Activated CD4-positive, alpha-beta T cell treated with anti-CD3 and anti-CD28 coated beads, Interleukin-2, amount 10 ng/mL, durations not matched to agents 7 days and 5 days (primary cell): ENCODE measurements at regions not wholly inside any gene's neighbourhood (a gene's known extent, or its start where the extent isn't known, plus 50 kb on each side); places are given as distances from the start of the nearest gene placed in this dataset.
"Not testable (repeated sequence)": the region's sequence is repeated elsewhere in the genome, so short reads cannot be mapped to it uniquely, and the experiment has no call there.

Experiments used
- CTCF ChIA-PET: fragments of 350-600 bp; sonication (Branson Sonifier 250); formaldehyde crosslinking; loops from one replicate; lab custom pipeline; 2021; ENCODE audit warnings: antibody characterized with exemption; lab: Charles Lee
- POLR2A ChIA-PET: fragments of 350-600 bp; sonication (Branson Sonifier 250); formaldehyde crosslinking; loops from one replicate; lab custom pipeline; 2021; ENCODE audit warnings: antibody characterized with exemption; lab: Charles Lee
- DNase-seq: peaks from one replicate; pipeline ENCODE4 v3.0.0-alpha.2; 2020
- H3K27ac Mint-ChIP-seq: one replicate; pipeline ENCODE4 v1.8.0; 2021; ENCODE audit warnings: mild to moderate bottlenecking, moderate library complexity, mixed read lengths
- H3K27me3 Mint-ChIP-seq: one replicate; pipeline ENCODE4 v1.8.0; 2021; ENCODE audit warnings: mixed read lengths
- H3K36me3 Mint-ChIP-seq: one replicate; pipeline ENCODE4 v1.8.0; 2021; ENCODE audit warnings: low read depth, mixed read lengths
- H3K4me1 Mint-ChIP-seq: one replicate; pipeline ENCODE4 v1.8.0; 2021; ENCODE audit warnings: mixed read lengths
- H3K4me3 Mint-ChIP-seq: one replicate; pipeline ENCODE4 v1.8.0; 2021; ENCODE audit warnings: mild to moderate bottlenecking, moderate library complexity, mixed read lengths
- H3K9me3 Mint-ChIP-seq: one replicate; pipeline ENCODE4 v1.8.0; 2021; ENCODE audit warnings: mixed read lengths

DNA sequence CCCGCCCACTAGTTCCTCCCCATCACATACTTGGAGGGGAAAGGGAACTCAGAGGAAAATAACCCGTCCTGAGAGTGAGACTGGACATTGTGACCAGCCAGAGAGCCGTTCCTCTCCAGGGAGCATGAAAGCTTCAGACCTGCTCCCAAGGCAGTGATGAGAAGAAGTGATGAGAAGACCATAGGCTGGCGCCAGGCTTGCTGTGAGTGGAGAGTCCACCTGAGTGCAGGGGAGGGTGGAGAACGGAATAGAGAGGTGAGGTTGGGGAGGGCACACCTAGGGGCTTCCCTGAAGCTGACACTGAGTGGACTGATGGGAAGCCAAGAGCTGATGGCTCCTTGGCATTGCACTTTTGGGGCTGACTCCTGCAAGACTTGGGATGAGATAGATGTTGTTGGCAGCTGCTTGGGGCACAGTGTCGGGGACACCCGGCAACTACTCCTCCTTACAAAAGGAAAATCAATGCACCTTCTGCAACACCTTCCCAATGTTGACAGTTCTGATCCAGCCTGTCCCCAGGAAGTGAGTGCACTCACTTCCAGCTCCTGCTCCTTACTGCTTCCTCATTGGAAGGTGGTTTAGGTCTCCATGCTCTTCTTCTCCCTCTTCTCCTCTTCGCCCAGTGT lies 79.4 kb downstream of the EMX2 start:
- ChIA-PET CTCF (no interaction called here), POLR2A (no interaction called here)
- Mint-ChIP-seq H3K9me3 (no peaks in the 10 kb centered on the region), H3K4me3 (no peak overlapping the region), H3K27ac (no peak overlapping the region), H3K4me1 (no peaks in the 10 kb centered on the region), H3K36me3 (no peaks in the 10 kb centered on the region), H3K27me3 (peaks cover 13% of the 10 kb centered on the region)
- no peak for DNase-seq

DNA sequence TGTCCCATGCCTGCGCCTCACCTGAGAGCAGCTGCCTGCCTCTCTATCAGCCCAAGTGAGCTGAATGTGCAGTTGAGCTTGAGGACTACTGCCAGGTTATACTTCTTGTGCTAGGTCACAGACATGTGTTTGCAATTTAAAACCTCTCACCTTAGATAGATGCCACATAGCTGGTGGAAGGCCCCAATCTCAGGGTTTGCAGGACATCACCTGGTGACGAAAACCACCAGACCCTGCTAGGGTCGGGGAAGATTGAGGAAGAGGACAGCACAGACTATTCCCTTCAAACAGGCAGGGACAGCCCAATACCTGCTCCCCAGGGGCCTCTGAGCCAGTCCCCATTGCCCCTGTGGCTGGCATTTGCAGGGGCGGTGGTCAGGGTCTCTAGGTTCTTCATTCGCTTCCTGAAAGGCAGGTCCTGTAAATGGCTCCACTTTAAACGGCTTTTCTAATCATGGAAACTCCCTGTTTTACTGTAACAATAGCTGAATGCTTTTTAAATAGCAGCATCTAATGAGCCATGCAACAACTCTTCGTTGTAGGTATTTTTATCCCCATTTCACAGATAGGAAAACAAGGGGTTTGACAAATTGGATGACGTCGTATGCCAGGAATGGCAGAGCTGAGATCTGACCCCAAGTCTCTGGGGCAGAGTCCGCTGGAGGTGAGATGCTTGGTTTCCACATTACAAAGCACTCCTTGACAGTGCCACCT lies 80.1 kb downstream of the EMX2 start:
- H3K27ac Mint-ChIP-seq = no peak overlapping the region
- no peak for DNase-seq
- H3K36me3 Mint-ChIP-seq = no peaks in the 10 kb centered on the region
- CTCF ChIA-PET = no interaction called here
- no peaks in the 10 kb centered on the region for H3K4me1 Mint-ChIP-seq
- H3K9me3 Mint-ChIP-seq = no peaks in the 10 kb centered on the region
- H3K4me3 Mint-ChIP-seq = no peak overlapping the region
- peaks cover 13% of the 10 kb centered on the region for H3K27me3 Mint-ChIP-seq
- POLR2A ChIA-PET = no interaction called here

DNA sequence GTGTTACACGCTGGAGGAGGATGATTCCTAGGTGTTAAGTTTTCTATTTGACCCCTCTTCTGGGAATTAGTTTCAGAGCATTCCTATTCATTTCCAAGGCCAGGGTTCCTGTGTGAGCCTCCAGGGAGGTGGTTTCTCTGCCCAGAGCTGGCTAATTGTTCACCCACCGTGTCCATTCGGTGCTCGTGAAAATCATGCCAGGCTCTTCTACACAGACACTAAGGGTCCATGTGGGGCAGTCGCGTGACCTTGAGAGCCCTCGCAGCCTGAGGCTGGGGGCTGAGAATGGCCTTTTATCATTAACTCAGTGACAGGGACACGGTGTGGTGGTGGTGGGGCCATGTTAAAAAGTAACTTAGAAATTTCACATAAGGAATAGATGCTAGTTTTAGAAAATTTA lies 83.7 kb downstream of the EMX2 start:
- no peaks in the 10 kb centered on the region for H3K36me3 Mint-ChIP-seq
- no peak overlapping the region for H3K27ac Mint-ChIP-seq
- CTCF ChIA-PET = no interaction called here
- no peak overlapping the region for H3K4me3 Mint-ChIP-seq
- DNase-seq = no peak
- no peaks in the 10 kb centered on the region for H3K9me3 Mint-ChIP-seq
- peaks cover 9% of the 10 kb centered on the region for H3K27me3 Mint-ChIP-seq
- no peaks in the 10 kb centered on the region for H3K4me1 Mint-ChIP-seq
- POLR2A ChIA-PET = no interaction called here

DNA sequence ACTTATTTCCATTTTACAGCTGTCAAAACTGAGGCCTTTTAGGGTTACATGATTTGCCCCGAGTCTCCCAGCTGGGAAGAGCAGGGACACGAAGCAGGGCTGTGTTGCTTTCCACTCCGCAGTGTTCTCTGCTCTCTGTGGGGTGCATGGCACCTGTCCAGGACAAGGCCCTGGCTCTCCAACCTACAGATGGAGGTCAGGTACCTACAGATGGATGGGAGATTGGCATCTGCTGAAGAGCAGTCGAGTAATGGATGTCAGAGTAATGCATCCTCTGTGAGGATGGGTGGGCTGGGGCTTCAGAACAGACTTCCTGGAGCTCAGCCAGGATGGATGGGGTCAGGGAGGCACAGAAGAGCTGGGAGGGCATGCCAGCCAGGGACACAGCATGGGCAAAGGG lies 85.0 kb downstream of the EMX2 start:
- ChIA-PET POLR2A (no interaction called here), CTCF (no interaction called here)
- peaks cover 4% of the 10 kb centered on the region for H3K27me3 Mint-ChIP-seq
- no peaks in the 10 kb centered on the region for H3K4me1 Mint-ChIP-seq
- no peak for DNase-seq
- no peak overlapping the region for H3K4me3 Mint-ChIP-seq
- H3K9me3 Mint-ChIP-seq = no peaks in the 10 kb centered on the region
- no peaks in the 10 kb centered on the region for H3K36me3 Mint-ChIP-seq
- no peak overlapping the region for H3K27ac Mint-ChIP-seq

DNA sequence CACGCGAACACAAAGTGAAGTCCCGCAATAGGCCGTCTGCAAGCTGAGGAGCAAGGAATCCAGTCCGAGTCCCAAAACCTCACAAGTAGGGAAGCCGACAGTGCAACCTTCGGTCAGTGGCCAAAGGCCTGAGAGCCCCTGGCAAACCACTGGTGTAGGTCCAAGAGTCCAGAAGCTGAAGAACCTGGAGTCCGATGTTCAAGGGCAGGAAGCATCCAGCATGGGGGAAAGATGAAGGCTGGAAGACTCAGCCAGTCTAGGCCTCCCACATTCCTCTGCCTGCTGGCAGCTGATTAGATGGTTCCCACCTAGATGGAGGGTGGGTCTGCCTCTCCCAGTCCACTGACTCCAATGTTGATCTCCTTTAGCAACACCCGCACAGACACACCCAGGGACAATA lies 87.2 kb downstream of the EMX2 start:
- H3K9me3 Mint-ChIP-seq, H3K27ac Mint-ChIP-seq, H3K27me3 Mint-ChIP-seq, DNase-seq, H3K4me1 Mint-ChIP-seq, CTCF ChIA-PET, POLR2A ChIA-PET, H3K4me3 Mint-ChIP-seq, H3K36me3 Mint-ChIP-seq: not testable (repeated sequence)

DNA sequence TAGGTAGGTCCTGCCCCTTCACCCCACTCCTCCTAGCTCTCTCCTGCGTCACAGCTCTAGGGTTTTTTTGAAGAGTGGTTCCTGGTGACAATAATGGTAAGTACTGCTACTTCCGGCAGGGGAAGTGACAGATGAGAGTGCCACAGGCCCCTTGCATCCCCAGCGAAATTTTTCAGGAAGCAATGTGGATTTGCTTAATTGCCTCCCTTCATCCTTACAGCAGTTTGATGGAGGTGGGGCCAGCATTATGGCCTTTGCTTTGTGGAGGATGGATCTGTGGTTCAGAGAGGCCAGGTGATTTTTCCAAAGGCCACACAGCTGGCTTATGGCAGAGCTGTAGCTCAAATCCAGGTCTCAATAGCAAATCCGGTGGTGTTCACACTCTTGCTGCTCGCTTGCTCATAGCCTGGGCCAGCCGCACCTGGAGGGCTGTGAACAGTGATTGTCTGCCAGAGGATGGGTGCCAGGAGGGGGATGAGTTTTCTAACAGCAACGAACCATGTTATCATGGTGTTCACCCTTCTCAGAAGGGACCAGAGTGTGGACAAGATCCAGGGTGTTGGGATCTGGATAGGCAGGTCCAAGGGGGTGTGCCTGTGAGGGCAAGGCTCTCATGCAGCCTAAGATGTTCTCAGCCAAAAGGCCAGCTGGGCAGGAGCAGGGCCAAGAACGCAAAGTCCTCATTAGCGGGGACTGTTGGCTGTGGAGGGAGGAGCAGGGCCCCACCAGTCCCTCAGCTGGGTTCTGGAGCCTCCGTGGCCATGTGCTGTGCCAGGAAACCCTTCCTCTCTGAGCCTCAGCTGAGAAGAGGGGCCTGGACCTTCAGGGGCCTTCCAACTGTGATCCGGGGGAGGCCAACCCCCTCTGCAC lies 89.0 kb downstream of the EMX2 start:
- H3K4me3 Mint-ChIP-seq = no peak overlapping the region
- no peaks in the 10 kb centered on the region for H3K4me1 Mint-ChIP-seq
- H3K36me3 Mint-ChIP-seq = no peaks in the 10 kb centered on the region
- H3K27ac Mint-ChIP-seq = no peak overlapping the region
- no peaks in the 10 kb centered on the region for H3K9me3 Mint-ChIP-seq
- H3K27me3 Mint-ChIP-seq = peaks cover 3% of the 10 kb centered on the region
- DNase-seq = no peak
- POLR2A ChIA-PET = no interaction called here
- CTCF ChIA-PET = interaction anchor here (0.9 kb wide), 1 partner anchor 20 kb away, joined by 4 read pairs; no protein-coding TSS in a partner anchor

DNA sequence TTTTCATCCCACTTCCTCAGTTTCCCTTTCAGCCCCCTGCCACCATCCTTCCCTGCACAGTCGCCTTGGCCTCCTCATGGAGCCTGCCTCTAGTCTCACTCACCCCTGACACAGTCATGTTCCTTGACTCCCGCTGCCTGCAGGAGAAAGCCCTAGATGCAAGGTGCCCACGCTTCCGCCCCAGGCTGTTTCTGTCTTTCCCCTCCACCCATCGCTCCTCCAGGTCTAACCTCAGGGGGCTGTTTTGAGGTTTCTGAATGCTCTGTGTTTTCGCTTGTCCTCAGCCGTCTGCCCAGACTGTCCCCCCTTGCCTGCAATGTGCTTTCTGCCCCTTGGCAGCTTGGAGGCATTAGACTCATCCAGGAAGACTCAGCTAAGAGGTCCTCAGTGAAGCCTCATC lies 89.9 kb downstream of the EMX2 start:
- Mint-ChIP-seq H3K4me3 (no peak overlapping the region), H3K27ac (no peak overlapping the region), H3K9me3 (no peaks in the 10 kb centered on the region), H3K4me1 (no peaks in the 10 kb centered on the region), H3K36me3 (no peaks in the 10 kb centered on the region), H3K27me3 (peaks cover 3% of the 10 kb centered on the region)
- ChIA-PET POLR2A (no interaction called here), CTCF (no interaction called here)
- DNase-seq = no peak

DNA sequence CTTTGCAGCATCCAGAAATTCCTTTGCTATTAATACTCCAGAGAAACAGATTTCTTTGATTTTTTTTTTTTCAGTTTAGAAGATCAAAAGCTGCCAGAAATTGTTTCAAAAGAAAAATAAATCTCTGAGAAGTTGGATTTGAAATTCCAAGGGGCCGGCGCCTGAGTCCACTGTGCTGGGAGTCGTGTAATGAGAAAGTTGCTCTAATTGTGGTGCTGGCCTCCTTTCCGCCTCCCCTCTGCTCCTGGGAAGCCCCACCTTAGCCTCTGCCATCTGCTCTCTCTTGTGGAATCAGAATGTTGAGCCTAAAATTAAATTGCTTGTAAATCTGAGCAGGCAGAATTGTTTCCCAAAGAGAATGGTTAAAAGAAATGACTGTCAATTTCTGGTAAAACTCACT lies 93.3 kb downstream of the EMX2 start:
- CTCF ChIA-PET = no interaction called here

DNA sequence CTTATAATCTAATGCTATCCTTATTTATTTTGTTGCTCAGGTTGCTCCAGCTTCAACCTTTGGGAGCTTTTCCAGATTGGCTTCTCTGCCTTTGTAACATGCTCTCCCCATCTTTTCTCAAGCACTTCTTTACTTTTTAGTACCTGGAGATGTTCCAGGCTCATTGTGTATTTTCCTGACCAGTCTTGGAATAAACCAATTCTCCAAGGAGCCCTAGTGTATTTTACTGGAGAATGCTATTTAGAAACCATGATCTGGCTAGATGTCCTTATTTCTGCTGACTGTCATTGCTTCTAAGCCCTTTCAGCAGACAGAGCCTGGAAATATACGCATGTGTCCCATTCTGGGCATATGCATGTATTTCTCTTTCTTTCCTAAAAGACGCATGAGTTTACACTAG lies 95.7 kb downstream of the EMX2 start:
- Mint-ChIP-seq H3K4me1 (no peaks in the 10 kb centered on the region), H3K27me3 (peaks cover 30% of the 10 kb centered on the region), H3K36me3 (no peaks in the 10 kb centered on the region), H3K27ac (no peak overlapping the region), H3K9me3 (peaks cover 2% of the 10 kb centered on the region), H3K4me3 (no peak overlapping the region)
- POLR2A ChIA-PET = no interaction called here
- CTCF ChIA-PET = interaction anchor here (1.4 kb wide), 1 partner anchor 14 kb away, joined by 3 read pairs; no protein-coding TSS in a partner anchor
- DNase-seq = no peak

More for the DNA sequence above, 93.3 kb downstream of the EMX2 start:
- Mint-ChIP-seq H3K27ac (no peak overlapping the region), H3K9me3 (no peaks in the 10 kb centered on the region), H3K36me3 (no peaks in the 10 kb centered on the region), H3K27me3 (peaks cover 26% of the 10 kb centered on the region), H3K4me3 (no peak overlapping the region), H3K4me1 (no peaks in the 10 kb centered on the region)
- DNase-seq = no peak
- POLR2A ChIA-PET = no interaction called here

DNA sequence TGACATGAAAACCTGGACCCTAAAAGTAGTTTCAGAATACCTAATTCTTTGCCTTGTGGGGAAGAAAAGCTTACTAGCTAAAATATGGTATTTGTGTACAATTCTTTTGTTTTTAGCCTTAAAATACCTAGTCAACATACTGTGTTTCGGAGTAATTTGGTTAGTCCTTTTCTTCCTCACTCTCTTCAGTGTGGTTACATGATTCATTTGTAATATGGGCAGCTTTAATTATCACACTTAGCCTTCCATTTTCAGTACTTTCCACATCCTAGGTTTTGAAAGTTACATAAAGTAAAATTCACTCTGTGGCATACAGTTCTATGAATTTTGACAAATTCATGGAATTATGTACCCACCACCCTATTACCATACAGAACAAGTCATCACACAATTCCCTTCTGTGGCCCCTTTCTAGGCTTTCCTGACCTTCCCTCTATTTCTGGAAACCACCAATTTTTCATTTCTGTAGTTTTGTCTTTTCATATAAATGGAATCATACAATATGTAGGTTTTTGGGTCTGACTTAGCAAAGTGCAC lies 96.2 kb downstream of the EMX2 start:
- POLR2A ChIA-PET = no interaction called here

DNA sequence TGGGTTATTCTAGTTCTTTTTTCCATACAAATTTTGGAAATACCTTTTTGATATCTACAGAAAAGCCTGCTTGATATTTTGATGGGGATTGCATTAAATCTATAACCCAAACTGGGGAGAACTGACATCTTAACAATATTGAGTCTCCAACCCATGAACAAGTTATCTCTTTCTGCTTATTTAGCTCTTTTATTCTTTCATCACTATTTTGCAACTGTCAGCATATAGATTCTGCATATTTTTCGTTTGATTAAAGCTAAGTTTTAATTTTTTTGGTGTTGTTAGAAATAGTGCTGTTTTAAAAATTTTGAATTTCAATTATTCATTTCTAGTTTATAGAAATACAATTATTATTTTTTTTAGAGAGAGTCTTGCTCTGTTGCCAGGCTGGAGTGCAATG lies 97.9 kb downstream of the EMX2 start:
- Mint-ChIP-seq H3K27ac (no peak overlapping the region), H3K27me3 (peaks cover 39% of the 10 kb centered on the region), H3K4me1 (no peaks in the 10 kb centered on the region), H3K4me3 (no peak overlapping the region), H3K36me3 (no peaks in the 10 kb centered on the region), H3K9me3 (peaks cover 2% of the 10 kb centered on the region)
- CTCF ChIA-PET = no interaction called here
- DNase-seq = no peak
- POLR2A ChIA-PET = no interaction called here

More for the DNA sequence above, 96.2 kb downstream of the EMX2 start:
- DNase-seq = no peak
- Mint-ChIP-seq H3K4me3 (no peak overlapping the region), H3K4me1 (no peaks in the 10 kb centered on the region), H3K27ac (no peak overlapping the region), H3K36me3 (no peaks in the 10 kb centered on the region), H3K27me3 (peaks cover 30% of the 10 kb centered on the region), H3K9me3 (peaks cover 2% of the 10 kb centered on the region)
- CTCF ChIA-PET = interaction anchor here (1.4 kb wide), 1 partner anchor 13 kb away, joined by 3 read pairs; no protein-coding TSS in a partner anchor

DNA sequence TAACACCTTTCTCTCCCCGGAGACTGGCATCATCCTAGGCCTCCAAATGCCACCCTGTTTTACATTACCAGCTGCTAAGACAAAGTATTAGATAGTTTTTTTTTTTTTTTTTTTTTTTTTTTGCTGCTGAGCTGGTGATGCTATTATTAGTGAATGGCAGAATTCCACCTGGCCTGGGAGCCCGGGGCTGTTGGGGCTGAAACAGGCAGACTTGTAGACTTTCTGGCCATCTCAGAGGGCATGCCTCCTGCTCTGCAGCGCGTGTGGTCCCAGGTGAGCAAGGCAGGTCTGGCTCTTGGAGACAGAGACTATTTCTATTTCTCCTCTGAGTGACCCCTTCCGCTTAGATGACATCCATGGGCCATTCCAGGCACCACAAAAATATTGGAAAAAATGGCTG lies 104.2 kb downstream of the EMX2 start:
- ChIA-PET POLR2A (no interaction called here), CTCF (interaction anchor here (0.6 kb wide), 1 partner anchor 122 kb away, joined by 4 read pairs; no protein-coding TSS in a partner anchor)
- no peaks in the 10 kb centered on the region for H3K4me1 Mint-ChIP-seq
- peaks cover 5% of the 10 kb centered on the region for H3K9me3 Mint-ChIP-seq
- DNase-seq = no peak
- H3K27ac Mint-ChIP-seq = no peak overlapping the region
- no peak overlapping the region for H3K4me3 Mint-ChIP-seq
- H3K36me3 Mint-ChIP-seq = no peaks in the 10 kb centered on the region
- peaks cover 15% of the 10 kb centered on the region for H3K27me3 Mint-ChIP-seq

DNA sequence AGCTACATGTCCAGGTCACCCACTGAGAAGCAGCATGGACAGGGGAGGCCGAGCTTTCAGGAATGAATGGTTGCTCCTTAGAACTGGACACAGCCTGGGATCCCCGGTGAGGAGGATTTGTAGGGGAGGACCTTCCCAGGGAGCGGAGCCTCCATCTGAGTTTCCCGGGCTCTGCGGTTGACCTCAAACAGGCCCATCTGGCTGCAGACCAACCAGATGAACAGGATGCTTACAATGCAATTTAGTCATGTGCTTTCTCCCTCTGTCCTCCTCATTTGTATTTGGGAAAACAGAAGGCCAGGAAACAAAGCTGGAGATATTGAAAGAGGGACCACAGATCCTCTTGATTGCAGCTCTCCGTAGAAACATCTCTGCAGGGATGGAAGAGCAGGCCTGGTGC lies 104.8 kb downstream of the EMX2 start:
- peaks cover under 1% of the 10 kb centered on the region for H3K4me1 Mint-ChIP-seq
- DNase-seq = no peak
- H3K27me3 Mint-ChIP-seq = peaks cover 15% of the 10 kb centered on the region
- no peaks in the 10 kb centered on the region for H3K36me3 Mint-ChIP-seq
- ChIA-PET CTCF (no interaction called here), POLR2A (no interaction called here)
- H3K9me3 Mint-ChIP-seq = peaks cover 5% of the 10 kb centered on the region
- H3K4me3 Mint-ChIP-seq = no peak overlapping the region
- H3K27ac Mint-ChIP-seq = no peak overlapping the region
